ENCODE measurements at regions not wholly inside any gene's neighbourhood (a gene's known extent, or its start where the extent isn't known, plus 50 kb on each side); places are given as distances from the start of the nearest gene placed in this dataset.
A peak's percentile ranks its signal among the peaks of the same experiment; 100 is the strongest.
"Not testable (repeated sequence)": the region's sequence is repeated elsewhere in the genome, so short reads cannot be mapped to it uniquely, and the experiment has no call there.

- peaks cover 0 to 1% (median 0%) of the 10 kb centered on the region in 4 donors for H3K9me3 ChIP-seq (ENCODE audit: control insufficient read depth in 4 of 4, insufficient read depth in 3 of 4, low read length in 3 of 4)
- H3K4me3 ChIP-seq = no peak overlapping the region
- H3K4me1 ChIP-seq (ENCODE audit: control insufficient read depth in 5 of 5, insufficient read depth in 5 of 5, low read length in 5 of 5) = peaks cover 2 to 42% (median 14%) of the 10 kb centered on the region in 5 donors
- no peak overlapping the region for H3K27ac ChIP-seq (ENCODE audit: low read depth in 1 of 2, low read length in 1 of 2)
- ATAC-seq (ENCODE audit: insufficient read depth, low FRiP score) (no peak), DNase-seq (no peak)
- no peak for TF ChIP-seq CTCF (IDR thresholded peaks at IDR 0.05; ENCODE audit: control extremely low read depth, extremely low read depth)
- 50 to 65% methylated on average over 2 of the region's 2 CpGs for WGBS, 2 donors
- no peak overlapping the region for H3K9ac ChIP-seq (ENCODE audit: insufficient read depth in 1 of 2, low read length in 2 of 2)
- no peaks in the 10 kb centered on the region for H3K27me3 ChIP-seq (ENCODE audit: control insufficient read depth in 3 of 3, insufficient read depth in 3 of 3, low read length in 2 of 3)
- H3K36me3 ChIP-seq (ENCODE audit: control insufficient read depth in 4 of 4, insufficient read depth in 4 of 4, low read length in 4 of 4) = no peaks in the 10 kb centered on the region
Measured at GRCh38 chr4:123236606-123237005, 160.0 kb upstream of the SPRY1 start.

- H3K27ac ChIP-seq (ENCODE audit: low read depth in 1 of 2, low read length in 1 of 2); ATAC-seq (ENCODE audit: insufficient read depth, low FRiP score); H3K4me1 ChIP-seq (ENCODE audit: control insufficient read depth in 5 of 5, insufficient read depth in 5 of 5, low read length in 5 of 5); H3K9me3 ChIP-seq (ENCODE audit: control insufficient read depth in 4 of 4, insufficient read depth in 3 of 4, low read length in 3 of 4); H3K4me3 ChIP-seq; H3K27me3 ChIP-seq (ENCODE audit: control insufficient read depth in 3 of 3, insufficient read depth in 3 of 3, low read length in 2 of 3); H3K9ac ChIP-seq (ENCODE audit: insufficient read depth in 1 of 2, low read length in 2 of 2); H3K36me3 ChIP-seq (ENCODE audit: control insufficient read depth in 4 of 4, insufficient read depth in 4 of 4, low read length in 4 of 4); DNase-seq: not testable (repeated sequence)
- 40 to 80% methylated on average over 5 of the region's 5 CpGs for WGBS, 2 donors
Measured at GRCh38 chr4:123240286-123240685, 156.3 kb upstream of the SPRY1 start.

GRCh38 chr4:123243220-123243619 lies 153.4 kb upstream of the SPRY1 start:
- not testable (repeated sequence) for H3K27me3 ChIP-seq (ENCODE audit: control insufficient read depth in 3 of 3, insufficient read depth in 3 of 3, low read length in 2 of 3); H3K36me3 ChIP-seq (ENCODE audit: control insufficient read depth in 4 of 4, insufficient read depth in 4 of 4, low read length in 4 of 4); DNase-seq; H3K4me1 ChIP-seq (ENCODE audit: control insufficient read depth in 5 of 5, insufficient read depth in 5 of 5, low read length in 5 of 5); H3K9me3 ChIP-seq (ENCODE audit: control insufficient read depth in 4 of 4, insufficient read depth in 3 of 4, low read length in 3 of 4); ATAC-seq (ENCODE audit: insufficient read depth, low FRiP score); H3K4me3 ChIP-seq; H3K27ac ChIP-seq (ENCODE audit: low read depth in 1 of 2, low read length in 1 of 2); H3K9ac ChIP-seq (ENCODE audit: insufficient read depth in 1 of 2, low read length in 2 of 2)
- 95 to 100% methylated on average over 3 of the region's 3 CpGs for WGBS, 2 donors

GRCh38 chr4:123244137-123244536 lies 152.5 kb upstream of the SPRY1 start:
- Histone ChIP-seq H3K36me3 (ENCODE audit: control insufficient read depth in 4 of 4, insufficient read depth in 4 of 4, low read length in 4 of 4) (peaks cover 0 to 1% (median 0%) of the 10 kb centered on the region in 4 donors), H3K27me3 (ENCODE audit: control insufficient read depth in 3 of 3, insufficient read depth in 3 of 3, low read length in 2 of 3) (no peaks in the 10 kb centered on the region), H3K9me3 (ENCODE audit: control insufficient read depth in 4 of 4, insufficient read depth in 3 of 4, low read length in 3 of 4) (no peaks in the 10 kb centered on the region), H3K4me3 (no peak overlapping the region), H3K4me1 (ENCODE audit: control insufficient read depth in 5 of 5, insufficient read depth in 5 of 5, low read length in 5 of 5) (peaks cover 3 to 11% (median 5%) of the 10 kb centered on the region in 5 donors), H3K27ac (ENCODE audit: low read depth in 1 of 2, low read length in 1 of 2) (no peak overlapping the region), H3K9ac (ENCODE audit: insufficient read depth in 1 of 2, low read length in 2 of 2) (no peak overlapping the region)
- 37 to 48% methylated on average over 6 of the region's 6 CpGs for WGBS, 2 donors
- TF ChIP-seq CTCF (IDR thresholded peaks at IDR 0.05; ENCODE audit: control extremely low read depth, extremely low read depth) = no peak
- ATAC-seq (ENCODE audit: insufficient read depth, low FRiP score) (peak; percentile 62), DNase-seq (peak in 2 of 3 donors; percentile 40 to 56)

- no peak overlapping the region for H3K27ac ChIP-seq (ENCODE audit: low read depth in 1 of 2, low read length in 1 of 2)
- peaks cover 0 to 1% (median 0%) of the 10 kb centered on the region in 4 donors for H3K36me3 ChIP-seq (ENCODE audit: control insufficient read depth in 4 of 4, insufficient read depth in 4 of 4, low read length in 4 of 4)
- DNase-seq (no peak), ATAC-seq (ENCODE audit: insufficient read depth, low FRiP score) (no peak)
- no peak overlapping the region for H3K9ac ChIP-seq (ENCODE audit: insufficient read depth in 1 of 2, low read length in 2 of 2)
- H3K9me3 ChIP-seq (ENCODE audit: control insufficient read depth in 4 of 4, insufficient read depth in 3 of 4, low read length in 3 of 4) = no peaks in the 10 kb centered on the region
- WGBS, 2 donors = 52 to 80% methylated on average over 4 of the region's 4 CpGs
- H3K4me1 ChIP-seq (ENCODE audit: control insufficient read depth in 5 of 5, insufficient read depth in 5 of 5, low read length in 5 of 5) = peaks cover 3 to 13% (median 9%) of the 10 kb centered on the region in 5 donors
- no peaks in the 10 kb centered on the region for H3K27me3 ChIP-seq (ENCODE audit: control insufficient read depth in 3 of 3, insufficient read depth in 3 of 3, low read length in 2 of 3)
- H3K4me3 ChIP-seq = no peak overlapping the region
- no peak for TF ChIP-seq CTCF (IDR thresholded peaks at IDR 0.05; ENCODE audit: control extremely low read depth, extremely low read depth)
Measured at GRCh38 chr4:123246085-123246484, 150.5 kb upstream of the SPRY1 start.
